GM19455 (cell line): ENCODE measurements at regions not wholly inside any gene's neighbourhood (a gene's known extent, or its start where the extent isn't known, plus 50 kb on each side); places are given as distances from the start of the nearest gene placed in this dataset.

Source experiments
- ATAC-seq: cut with Tn5 transposase; IDR thresholded peaks from one replicate; pipeline ENCODE4 v1.9.1; 2021; ENCODE audit not compliant: unreplicated experiment

DNA sequence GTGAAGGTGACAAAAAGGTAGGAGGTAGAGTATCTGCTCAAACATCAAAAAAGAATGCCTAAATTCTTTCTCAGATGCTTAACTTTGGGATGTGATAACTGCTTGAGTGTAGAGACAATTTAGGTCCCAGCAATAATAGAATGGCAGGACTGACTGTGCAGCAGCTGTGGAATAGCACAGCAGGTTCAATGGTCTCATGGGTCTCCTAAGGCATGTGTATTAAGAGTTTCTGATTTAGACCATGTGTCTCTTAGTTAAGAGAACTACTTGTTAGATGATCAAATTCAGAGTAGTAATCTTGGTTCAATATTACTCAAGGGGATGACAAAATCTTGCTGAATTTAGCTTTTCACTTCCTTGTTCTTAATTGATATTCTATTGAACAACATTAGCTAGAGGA is 72.0 kb downstream of the ALX1 start:
- no peak for ATAC-seq

DNA sequence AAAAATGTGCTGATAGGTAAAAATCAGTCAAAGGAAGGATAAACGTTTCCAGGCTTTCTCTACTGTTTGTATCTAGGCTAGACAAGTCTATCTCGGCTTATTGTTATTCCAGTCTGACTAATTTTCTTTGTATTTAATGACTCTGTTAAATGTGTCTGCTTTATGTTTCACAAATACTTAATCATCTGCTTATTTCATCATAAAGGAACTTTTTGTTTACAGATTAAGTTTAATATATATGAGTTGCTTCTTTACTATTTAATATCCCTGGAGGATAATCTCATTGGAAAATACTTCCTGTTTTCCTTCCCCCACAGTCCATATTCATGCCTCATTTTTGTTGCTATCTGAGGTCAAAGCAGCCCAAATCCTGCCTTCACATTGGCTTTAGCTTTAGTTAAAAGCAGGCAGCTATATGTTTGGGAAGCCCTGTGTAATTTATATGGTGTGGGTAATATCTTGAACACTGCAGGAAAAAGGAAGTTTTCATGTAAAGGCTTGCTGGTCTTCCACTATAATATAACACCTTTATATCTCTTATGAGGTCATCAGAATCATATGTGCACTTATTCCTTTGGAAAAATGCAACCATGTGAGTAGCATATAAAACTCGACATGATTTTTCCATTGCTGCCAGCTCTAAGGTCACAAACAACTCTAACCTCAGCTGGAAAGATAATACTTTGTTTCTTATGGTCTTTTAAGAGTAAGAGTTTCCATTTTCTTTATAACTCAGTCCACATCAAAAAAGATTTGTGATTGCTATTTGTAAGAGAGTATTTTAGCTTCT is 76.8 kb downstream of the ALX1 start:
- no peak for ATAC-seq

DNA sequence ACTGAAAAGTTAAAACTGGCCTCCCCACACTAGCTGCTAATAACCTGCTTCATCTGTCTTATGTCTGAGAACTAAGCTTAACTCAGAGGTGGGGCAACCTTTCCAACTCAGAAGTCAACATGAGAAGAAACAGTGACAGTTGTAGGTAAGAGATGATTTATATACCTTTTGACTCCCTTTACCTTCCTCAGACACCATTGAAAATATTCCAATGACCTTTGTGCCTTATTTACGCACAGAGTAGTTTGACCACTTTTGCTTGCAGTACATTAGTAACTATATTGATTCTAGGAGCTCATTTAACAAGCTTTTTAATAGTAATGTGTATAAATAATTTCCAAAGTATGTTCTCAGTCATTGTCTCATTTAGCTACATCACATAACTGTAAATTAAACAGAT is 77.6 kb downstream of the ALX1 start:
- ATAC-seq, result no peak

DNA sequence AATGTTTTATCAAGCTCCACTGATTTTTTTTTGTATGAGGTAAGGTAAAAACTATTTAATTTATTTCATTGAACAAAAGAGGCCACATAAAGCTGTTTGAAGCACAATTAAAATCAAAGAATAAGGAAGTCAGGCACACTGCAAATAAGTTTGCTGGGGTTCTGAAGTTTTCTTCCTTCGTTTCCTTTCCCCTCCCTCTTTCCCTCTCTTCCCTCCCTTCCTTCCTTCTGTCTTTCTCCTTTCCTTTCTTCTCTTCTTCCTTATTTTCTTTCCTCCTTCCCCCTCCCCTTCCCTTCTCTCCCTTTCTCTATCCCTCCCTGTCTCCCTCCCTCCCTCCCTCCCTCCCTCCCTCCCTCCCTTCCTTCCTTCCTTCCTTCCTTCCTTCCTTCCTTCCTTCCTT is 78.7 kb downstream of the ALX1 start:
- no peak for ATAC-seq

DNA sequence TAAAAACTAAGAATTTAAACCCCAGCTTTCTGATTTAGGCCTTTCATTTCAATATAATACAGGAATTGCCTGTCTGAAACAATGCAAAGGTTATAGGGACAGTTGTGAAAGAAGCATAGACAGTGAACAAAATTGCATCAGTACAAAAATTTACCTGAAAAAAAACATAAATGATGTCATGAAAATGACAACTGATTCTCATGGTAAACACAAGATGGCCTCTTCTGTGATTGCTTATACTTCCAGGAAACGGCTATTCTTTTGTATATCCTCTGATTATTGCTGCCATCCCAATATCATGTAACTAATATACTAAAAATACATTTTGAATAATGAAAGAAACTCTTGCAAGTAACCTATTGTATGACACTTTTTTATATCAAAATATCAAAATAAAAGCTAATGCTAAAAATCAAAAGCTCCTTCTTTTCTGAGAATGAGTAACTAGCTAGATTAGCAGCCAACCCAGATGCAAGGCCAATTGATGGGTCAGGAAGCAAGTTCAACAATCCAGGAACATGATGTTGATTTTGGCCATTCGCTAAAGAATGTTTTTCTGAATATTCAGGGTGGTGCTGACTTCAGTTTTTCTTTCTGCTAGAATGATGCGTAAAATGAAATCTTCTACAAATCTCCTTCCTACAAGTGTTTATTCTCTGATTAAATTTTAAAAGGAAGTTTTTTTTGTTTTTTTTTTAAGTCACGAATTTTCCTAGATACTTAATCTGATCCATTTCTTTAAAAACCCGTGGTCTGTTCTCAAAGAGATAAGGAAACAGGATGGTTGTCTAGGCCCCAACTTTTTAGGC is 83.6 kb downstream of the ALX1 start:
- no peak for ATAC-seq

DNA sequence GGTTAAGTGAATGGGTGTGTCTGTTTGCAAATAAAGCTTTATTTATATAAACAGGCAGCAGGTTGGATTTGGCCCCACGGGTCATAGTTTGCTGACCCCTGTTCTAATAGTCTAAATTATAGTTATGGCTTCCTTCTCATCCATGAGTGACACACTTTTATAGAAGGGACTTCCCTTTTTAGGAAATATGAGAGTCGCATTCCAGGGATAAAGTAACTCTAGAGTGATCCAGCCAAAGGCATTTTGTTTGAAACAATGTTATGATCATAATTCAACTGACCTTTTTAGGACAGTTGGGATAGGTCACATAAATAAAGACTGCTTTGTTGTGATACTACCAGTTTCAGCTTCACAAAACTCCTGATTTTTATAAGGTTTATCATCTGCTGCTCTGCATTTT is 87.9 kb downstream of the ALX1 start:
- no peak for ATAC-seq

DNA sequence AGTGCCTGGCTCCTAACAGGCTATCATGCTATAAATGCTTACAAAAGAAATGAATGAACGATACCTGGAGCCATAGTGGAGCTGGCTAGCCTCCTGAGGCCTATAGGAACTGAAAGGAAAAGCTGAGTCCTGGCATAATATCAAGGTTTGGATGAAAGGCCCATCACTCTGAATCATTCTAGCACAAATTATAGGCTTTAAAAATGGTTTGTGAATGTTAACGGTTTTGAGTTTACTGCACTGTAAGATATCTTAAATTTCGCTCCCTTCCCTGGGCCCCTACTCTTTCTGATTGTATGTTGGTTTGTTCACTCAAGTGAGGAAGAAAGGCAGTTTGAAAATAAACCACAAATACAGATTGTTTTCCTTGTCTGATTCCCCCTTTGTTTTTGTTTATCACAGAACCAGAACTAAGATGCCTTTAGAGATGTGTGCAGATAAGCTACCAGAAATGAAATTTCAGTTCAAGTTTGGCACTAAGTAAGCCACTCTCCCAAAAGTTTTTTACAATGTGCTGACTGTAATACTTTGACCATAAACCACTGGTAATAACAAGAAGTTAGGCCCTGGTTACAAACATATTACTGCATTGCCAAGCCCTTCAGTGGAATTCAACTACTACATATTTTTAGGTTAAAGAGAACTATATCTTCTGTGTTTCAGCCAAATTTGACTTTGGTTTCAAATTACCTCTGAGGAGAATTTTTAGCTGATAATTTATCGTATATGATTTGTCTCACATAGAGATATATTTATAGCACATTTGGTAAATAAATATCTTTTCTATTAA is 89.5 kb downstream of the ALX1 start:
- no peak for ATAC-seq

DNA sequence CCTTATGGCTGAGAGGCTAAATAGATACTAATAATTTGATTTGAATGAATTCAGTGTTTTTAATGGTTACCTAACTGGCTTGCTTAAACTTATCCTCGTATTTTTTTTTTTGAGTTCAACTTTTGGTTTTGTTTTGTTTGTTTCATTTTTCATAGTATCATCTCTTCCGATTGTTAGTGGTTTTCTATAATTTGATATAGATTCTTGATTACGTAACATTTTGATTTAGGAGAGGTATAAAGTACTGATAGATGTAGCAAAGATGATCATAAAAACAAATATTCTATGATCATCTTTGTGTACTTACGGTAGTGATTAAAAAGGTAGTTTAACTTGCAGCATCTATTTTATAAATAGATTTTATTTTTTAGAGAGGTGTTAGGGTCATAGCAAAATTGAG is 93.0 kb downstream of the ALX1 start:
- ATAC-seq, result no peak

DNA sequence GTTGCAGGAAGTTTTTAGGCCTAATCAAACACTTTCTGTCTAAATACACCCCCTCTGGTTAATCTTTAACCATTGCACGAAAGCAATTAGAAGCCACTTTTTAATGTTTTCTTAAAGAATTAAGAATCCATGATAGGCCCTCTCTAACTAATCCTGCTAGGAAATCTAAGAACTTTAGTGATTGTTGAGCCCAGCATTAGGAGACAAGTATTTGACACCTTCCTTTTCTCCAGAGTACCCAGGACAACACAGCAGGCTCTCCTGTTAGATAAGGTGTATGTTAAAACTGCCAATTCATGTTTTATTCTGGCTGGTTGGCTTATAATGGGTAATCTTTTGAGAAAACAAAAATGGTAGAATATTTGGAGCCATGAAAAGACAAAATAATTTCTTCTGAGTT is 95.0 kb downstream of the ALX1 start:
- no peak for ATAC-seq

DNA sequence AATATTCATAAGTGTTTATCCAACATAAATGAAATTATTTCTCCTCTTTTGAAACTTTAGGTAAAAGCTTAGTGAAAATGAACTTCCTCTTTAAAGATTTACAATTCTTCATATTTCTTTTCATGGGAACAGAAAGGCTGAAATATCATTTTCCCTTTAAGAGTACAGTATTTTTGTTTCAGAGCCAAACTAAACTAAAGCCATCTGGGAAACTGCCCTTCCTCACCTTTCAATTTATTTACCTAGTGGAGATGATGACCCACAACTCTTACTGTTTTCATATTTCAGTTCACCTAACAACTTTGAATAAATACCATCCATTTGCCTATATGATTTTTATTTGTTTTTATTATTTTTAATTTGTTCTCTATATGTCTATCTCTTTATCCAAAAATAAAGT is 105.4 kb downstream of the ALX1 start:
- ATAC-seq, result no peak

DNA sequence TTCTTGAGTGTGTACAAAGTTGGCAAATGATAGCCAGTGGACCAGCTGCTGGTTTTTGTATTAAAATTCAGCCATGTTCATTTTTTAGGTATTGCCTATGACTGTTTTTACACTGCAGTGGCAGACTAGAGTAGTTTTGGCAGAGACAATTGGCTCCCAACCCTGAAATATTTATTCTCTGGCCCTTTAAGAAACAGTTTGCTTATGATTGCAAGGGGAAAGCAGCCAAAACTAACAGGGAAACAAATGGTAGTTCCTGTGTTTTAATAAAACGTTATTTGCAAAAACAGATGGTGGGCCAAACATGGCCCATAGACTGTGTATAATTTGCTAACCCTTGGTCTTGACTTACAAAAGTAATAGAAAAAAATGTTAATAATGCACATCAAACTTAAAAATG is 110.2 kb downstream of the ALX1 start:
- ATAC-seq, result no peak

DNA sequence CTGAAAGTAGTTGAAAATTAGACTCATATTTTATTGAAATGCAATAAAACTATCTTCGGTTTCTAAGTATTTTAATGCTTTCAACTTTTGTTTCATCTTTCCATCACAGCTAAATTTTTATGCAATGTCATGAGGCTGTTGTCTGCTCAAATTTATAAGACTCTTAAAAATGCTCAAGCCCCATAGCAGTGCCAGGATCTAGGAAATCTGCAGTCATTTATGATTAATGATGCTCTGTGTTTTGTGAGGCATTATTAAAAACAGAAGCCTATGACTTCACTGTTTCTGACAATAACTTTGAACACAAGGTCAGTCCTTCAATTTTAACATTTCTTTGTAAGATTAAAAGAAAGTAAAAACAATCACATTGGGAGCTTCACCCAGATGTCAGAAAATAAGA is 112.5 kb downstream of the ALX1 start:
- ATAC-seq, result no peak

DNA sequence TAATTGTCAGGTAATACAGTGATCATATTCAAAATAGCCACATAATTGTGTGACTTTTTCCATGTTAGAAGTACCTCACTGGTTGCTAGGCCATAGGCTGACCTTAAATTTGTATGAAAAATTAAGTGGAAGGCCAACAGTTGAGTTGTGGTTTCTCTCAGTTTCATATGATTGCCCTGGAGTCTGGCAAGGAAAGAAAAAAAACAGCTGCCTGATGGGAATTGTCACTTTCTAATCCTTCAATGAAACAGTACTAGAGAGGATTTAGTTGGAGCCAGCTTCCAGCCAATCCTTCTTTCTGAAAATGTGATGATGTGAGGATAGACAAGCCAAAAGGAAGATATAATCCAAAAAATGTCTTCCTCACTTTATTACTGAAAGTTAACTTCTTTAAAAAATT is 113.6 kb downstream of the ALX1 start:
- no peak for ATAC-seq

DNA sequence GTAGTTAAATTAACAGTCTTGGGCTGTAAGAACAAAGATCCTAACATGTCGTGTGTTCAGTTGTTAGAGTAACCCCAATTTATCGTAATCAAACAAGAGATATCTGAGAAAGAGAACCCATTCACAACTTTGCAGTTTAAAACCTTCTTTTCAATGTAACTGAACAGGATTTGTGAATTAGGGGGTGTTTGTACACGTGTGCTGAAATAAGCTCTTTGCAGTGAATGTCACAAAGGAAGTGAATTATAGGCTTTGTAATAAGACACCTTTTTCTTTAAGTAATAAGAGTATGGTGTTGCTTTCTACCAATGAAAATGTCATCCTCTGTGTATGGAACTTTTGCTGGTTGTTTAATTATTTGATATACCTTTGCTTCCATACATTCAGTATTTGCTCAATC is 114.0 kb downstream of the ALX1 start:
- ATAC-seq, result no peak

DNA sequence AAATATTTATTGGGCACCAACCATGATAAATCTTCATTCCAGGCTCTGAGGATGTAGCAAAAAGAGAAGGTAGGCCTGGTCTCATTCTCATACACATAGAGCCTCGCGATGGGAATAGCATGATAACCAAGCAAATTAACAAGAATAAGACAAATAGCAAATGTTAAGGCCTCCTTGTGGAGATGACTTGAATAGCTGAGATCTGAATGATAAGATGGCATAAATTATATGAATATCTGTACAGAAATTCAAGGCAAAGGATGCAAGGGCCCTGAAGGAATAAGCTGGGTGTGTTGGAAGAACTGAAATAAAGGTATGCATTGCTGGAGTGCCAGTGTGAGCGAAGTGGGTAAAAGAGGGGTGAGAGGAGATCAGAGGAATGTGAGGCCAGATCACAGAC is 114.8 kb downstream of the ALX1 start:
- ATAC-seq, result no peak

DNA sequence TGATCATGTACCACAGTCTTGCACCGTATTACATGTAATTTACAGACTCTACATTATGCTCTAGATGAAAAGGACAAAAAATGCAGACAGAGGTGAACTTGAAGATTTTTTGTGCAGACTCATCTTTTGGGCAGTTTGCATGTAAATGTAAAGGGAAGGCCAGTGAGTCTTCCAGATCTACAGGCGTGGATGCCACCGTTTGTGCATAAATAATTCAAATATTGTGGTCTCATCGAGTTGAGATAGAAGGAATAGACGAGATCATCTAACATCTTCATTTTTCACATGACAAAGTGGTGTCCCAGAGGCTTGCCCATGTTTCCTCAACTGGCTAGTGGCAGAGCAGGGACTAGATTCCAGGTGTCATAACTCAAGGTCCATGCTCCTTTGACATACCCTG is 125.2 kb downstream of the ALX1 start:
- ATAC-seq, result no peak

DNA sequence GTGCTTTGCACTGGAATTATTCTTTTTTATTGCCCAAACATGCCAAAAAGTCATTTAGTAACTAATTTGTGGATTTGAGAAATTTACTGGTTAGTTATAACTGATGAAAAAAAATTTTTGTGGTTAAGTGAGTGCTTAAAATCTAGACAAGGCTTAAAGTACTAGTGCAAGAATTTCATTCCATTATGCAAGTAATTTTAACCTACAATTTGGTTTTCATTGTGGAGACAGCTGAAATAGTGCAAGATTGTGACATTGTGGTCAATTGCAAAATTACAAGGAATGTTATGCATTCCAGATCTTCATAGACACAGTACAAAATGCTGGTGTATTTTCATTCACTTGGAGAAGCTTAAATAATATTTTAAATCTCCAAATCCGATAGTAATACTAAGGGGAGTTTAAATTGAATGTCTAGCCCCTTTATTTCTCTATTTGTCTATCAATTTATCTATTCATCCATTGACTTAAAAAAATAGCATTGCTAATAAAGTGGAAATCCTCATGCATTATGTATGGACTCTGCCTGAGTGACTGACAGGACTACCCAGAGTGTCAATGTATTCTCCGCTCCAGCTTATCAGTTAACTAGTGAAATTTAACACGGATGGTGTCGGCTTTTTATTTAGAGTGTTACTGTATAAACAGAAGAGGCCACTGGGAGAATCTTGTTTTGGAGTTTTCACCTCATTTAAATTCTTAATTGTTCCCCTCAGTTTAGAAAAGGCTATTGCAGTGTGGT is 125.9 kb downstream of the ALX1 start:
- no peak for ATAC-seq

DNA sequence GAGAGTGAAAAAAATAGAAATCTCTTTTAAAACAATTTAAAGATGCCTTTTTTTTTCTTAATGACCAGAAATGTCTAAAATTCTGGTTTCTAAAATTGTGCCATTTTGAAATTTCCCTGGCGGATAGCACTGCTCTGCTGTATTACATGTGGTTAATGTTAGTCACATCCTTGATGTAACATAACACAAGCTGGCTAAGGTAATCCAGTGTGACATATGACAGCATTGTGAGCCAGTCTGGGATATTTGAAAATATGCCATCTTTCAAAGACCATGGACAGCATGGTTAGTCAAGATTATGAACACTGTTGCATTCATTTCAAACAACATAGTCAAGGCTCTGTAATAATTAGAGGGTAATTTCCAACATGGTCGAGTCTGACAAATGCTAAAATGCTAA is 133.2 kb downstream of the ALX1 start:
- no peak for ATAC-seq

DNA sequence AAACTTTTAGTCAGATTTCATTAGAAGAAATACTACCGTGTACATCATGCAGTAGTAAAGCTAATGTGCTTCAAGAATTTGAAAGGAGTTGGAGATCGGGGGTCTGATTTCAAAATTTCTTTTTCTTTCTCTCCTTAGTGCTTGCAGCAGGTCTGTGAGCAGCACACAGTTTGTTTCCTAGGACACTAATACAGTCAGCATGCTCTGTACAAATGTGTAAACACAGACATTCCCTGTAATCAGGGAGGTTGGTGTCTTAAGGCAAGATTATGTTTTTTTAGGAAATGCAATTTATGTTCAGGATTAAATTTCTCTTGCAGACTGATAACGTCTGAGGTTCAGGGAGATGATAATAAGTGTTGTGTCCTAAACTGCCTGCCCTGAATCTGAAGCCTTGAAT is 142.7 kb downstream of the ALX1 start:
- no peak for ATAC-seq

DNA sequence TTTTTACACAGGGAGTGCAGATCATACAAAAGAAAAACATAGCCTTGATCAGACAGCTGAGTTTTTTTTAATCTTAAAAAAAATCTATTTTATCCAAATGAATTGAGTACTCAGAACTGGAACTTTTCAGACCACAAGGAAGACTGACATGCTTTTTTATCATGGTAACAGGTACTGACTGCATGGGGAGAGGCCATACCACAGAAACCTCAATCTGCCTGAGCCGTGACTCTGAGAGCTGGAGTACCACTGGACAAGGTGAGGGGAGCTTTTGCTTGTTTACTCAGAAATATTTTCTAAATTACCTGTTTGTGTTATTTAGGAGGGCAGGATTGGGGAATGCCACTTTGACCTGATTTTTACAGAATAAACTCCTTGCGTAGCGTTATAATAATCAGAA is 143.9 kb downstream of the ALX1 start:
- ATAC-seq, result no peak
